HG02981 (cell line): ENCODE measurements at regions not wholly inside any gene's neighbourhood (a gene's known extent, or its start where the extent isn't known, plus 50 kb on each side); places are given as distances from the start of the nearest gene placed in this dataset.
"Not testable (repeated sequence)": the region's sequence is repeated elsewhere in the genome, so short reads cannot be mapped to it uniquely, and the experiment has no call there.

ENCODE experiments used
- ATAC-seq: cut with Tn5 transposase; IDR thresholded peaks from one replicate; pipeline ENCODE4 v1.9.1; 2021; ENCODE audit warnings: mild to moderate bottlenecking, moderate library complexity; ENCODE audit not compliant: unreplicated experiment

DNA sequence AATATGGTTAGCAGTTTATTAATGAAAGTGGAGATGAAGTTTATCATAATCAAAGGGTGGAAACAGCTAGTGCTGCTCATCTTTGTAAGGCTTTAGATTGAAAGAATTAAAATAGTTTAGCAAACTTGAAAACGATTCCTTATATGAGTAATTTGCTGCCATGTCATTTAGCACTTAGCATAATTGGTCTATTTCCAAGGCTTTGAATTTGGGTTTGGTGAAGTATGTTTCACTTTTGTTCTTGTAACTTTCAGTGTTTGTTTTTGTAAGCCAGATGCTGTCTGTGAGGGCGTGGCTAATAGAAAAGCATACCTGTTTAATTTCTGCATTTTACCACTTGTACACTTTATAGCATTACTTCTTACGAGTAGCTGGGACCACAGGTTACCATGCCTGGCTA is 109.5 kb downstream of the LAT start:
- not testable (repeated sequence) for ATAC-seq

- not testable (repeated sequence) for ATAC-seq
These were observed 104.8 kb downstream of the LAT start for GRCh38 chr16:29089679-29090078.

GRCh38 chr16:29087673-29088072 is 102.8 kb downstream of the LAT start:
- not testable (repeated sequence) for ATAC-seq

DNA sequence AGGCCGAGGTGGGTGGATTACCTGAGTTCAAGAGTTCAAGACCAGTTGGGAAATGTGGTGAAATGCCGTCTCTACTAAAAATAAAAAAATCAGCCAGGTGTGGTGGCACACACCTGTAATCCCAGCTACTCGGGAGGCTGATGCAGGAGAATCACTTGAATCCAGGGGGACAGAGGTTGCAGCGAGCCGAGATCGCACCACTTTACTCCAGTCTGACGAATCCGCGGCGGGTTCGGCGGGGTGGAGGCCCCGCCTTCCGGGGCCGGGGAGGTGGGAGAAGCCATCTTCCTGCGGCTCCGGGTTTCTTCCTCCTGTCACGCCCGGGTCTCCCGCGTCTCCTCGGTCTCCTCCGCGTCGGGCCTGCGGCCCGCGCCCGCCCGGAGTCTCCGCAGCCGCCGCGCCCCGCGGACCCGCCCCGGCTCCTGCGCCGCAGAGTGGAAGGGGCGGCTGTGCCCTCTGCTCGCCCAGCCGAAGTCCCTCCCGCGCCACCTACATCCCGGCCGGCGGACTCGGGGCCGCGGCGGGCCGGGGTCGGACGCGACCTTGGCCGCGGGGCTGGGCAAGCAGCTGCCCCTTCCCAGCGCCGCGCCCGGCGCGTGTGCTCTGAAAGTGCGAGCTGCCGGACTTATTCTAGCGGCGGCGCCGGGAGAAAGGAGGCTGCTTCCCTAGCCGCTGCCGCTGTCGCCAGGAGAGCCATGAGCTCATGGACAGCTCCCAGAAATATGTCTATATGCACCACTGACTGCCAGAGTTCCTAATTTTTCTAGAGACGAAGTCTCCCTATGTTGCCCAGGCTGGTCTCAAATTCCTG is 97.2 kb downstream of the LAT start:
- ATAC-seq: not testable (repeated sequence)

DNA sequence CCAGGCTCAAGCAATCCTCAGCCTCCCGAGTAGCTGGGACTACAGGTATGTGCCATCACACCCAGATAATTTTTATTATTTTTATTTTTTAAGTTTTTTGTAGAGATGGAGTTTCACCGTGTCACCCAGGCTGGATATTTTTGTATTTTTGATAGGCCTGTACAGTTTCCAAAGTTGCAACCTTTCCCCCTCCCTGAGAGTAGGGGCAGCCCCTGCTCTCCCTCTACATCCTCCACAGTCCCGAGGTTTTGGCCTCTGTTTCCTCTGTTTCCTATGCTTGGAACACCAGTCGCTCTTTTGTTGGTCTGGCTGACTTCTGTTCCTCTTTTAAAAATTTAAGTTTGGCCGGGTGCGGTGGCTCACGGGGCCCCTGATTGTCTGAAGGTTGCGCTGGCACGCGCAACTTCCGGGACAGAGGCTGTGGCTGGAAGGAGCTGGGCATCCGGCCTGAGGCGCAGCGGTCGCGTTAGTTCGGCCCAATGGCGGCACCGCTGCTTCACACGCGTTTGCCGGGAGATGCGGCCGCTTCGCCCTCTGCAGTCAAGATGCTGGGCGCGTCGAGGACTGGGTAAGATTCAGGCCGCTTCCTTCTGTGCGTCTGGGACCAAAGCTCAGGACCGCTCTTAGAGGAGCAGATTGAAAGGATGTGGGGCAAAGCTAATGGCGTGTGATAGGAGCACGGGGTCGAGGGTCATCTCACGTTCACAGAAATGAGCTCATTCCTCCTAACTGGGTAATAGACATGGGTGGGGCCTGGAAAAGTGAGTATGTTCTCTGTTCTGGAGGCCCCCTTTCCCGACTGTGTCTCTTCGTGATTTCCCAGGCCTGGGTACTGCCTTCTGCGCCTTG is 89.9 kb downstream of the LAT start:
- peak; percentile 84 for ATAC-seq

DNA sequence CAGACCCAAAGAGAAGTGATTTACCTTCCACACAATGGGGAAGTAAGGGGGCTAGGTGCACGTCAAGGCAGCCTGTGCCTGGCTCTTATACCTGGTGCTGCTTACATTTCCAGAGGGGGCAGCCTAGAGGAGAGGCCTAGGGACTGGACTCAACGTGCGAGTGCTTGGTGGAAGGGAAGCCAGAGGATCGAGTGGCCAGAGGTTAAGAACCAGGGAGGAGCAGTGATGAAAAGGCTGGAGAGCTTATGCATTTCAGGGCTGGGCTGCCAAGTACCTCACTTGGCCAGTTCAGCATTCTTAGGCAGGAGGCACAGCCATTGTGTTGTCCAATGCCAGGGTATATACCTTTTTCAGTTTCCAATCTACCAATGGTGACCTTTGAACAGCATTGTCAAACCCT is 77.4 kb downstream of the LAT start:
- not testable (repeated sequence) for ATAC-seq

DNA sequence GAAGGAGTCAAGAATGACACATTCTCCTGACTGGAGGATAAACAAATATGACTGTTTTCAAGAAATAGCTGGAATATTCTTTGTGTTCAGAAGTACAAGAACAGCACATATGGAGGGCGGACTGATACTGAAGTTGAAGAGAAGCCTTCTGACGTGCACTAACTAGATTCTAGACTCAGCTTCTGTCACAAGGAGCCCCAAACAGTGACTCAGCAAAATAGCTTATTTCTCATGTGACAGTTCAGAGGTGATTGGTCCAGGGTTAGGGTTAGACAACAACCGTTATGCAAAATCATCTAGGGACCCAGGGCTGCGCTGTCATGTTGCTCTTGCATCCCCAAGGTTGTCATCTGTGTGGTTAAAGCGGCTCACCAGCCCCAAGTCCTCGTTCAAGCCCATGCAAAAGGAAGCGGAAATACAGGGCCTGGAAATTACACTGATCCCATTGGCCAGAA is 76.6 kb downstream of the LAT start:
- not testable (repeated sequence) for ATAC-seq

DNA sequence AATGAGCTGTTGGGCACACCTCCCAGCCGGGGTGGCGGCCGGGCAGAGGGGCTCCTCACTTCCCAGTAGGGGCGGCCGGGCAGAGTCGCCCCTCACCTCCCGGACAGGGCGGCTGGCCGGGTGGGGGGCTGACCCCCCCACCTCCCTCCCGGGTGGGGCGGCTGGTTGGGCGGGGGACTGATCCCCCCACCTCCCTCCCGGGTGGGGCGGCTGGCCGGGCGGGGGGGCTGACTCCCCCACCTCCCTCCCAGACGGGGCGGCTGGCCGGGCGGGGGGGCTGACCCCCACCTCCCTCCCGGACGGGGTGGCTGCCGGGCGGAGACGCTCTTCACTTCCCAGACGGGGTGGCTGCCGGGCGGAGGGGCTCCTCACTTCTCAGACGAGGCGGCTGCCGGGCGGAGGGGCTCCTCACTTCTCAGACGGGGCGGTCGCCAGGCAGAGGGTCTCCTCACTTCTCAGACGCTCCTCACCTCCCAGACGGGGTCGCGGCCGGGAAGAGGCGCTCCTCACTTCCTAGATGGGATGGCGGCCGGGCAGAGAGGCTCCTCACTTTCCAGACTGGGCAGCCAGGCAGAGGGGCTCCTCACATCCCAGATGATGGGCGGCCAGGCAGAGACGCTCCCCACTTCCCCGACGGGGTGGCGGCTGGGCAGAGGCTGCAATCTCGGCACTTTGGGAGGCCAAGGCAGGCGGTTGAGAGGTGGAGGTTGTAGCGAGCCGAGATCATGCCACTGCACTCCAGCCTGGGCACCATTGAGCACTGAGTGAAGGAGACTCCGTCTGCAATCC is 75.4 kb downstream of the LAT start:
- ATAC-seq: not testable (repeated sequence)

DNA sequence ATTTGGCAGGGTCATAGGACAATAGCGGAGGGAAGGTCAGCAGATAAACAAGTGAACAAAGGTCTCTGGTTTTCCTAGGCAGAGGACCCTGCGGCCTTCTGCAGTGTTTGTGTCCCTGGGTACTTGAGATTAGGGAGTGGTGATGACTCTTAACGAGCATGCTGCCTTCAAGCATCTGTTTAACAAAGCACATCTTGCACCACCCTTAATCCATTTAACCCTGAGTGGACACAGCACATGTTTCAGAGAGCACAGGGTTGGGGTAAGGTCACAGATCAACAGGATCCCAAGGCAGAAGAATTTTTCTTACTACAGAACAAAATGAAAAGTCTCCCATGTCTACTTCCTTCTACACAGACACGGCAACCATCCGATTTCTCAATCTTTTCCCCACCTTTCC is 74.7 kb downstream of the LAT start:
- not testable (repeated sequence) for ATAC-seq
